Fibroblast of pulmonary artery (primary cell): ENCODE measurements at regions not wholly inside any gene's neighbourhood (a gene's known extent, or its start where the extent isn't known, plus 50 kb on each side); places are given as distances from the start of the nearest gene placed in this dataset.

Experiments used
- DNase-seq: peaks from one replicate; pipeline ENCODE4 v3.0.0-alpha.2; 2010; ENCODE audit warnings: low read depth
- H3K4me3 ChIP-seq: replicated peaks from 2 replicates; pipeline ENCODE4 v1.5.1; 2011; ENCODE audit warnings: low read depth, mild to moderate bottlenecking, control low read depth, low read length, moderate library complexity
- TF ChIP-seq, protein P1 (sequence below): IDR thresholded peaks from 2 replicates; pipeline ENCODE4 v1.5.1; 2011; ENCODE audit warnings: mild to moderate bottlenecking, control low read depth, low read length, inconsistent platforms; ENCODE audit errors: missing control alignments

DNA sequence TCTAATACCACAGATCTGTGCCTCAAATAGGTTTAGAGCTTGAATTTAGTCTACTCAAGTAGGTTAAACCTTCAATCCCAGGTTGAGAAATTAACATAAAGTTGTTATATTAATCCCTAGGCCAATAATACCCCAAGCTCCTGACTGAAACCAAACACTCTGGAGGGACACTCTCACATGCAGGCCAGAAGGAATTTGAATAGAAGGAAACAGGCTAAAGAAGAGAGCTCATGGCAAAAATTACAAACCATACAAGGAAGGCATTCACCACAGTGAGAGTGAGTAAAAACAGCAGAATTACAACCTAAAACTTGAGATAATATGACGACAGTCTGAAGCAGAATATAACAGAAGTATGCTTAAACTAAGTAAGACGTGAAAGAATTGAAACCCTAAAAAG, 76.1 kb upstream of the PDK4 start:
- H3K4me3 ChIP-seq, result no peak overlapping the region
- DNase-seq, result no peak
- TF ChIP-seq, protein P1, sequence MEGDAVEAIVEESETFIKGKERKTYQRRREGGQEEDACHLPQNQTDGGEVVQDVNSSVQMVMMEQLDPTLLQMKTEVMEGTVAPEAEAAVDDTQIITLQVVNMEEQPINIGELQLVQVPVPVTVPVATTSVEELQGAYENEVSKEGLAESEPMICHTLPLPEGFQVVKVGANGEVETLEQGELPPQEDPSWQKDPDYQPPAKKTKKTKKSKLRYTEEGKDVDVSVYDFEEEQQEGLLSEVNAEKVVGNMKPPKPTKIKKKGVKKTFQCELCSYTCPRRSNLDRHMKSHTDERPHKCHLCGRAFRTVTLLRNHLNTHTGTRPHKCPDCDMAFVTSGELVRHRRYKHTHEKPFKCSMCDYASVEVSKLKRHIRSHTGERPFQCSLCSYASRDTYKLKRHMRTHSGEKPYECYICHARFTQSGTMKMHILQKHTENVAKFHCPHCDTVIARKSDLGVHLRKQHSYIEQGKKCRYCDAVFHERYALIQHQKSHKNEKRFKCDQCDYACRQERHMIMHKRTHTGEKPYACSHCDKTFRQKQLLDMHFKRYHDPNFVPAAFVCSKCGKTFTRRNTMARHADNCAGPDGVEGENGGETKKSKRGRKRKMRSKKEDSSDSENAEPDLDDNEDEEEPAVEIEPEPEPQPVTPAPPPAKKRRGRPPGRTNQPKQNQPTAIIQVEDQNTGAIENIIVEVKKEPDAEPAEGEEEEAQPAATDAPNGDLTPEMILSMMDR, result no peak

DNA sequence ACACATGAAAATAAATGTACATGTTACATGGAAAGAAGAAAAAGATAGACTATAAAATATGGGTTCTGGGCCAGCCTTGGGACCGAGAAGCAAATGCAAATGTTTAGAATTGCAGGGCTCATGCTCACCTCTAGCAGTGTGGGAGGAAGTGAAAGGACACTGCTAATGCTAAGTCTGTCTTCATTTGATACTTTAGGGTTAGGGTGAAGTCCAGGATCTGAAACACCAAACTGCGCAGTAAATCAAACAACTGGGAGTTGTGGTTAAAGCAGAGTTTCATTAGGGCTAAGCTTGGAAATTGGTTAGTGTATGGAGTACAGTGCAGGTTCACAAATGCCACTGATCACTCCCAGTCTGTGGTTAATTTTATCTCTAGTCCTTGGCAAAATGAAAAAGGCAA, 73.2 kb upstream of the PDK4 start:
- no peak for DNase-seq
- TF ChIP-seq, protein P1, result no peak
- no peak overlapping the region for H3K4me3 ChIP-seq

DNA sequence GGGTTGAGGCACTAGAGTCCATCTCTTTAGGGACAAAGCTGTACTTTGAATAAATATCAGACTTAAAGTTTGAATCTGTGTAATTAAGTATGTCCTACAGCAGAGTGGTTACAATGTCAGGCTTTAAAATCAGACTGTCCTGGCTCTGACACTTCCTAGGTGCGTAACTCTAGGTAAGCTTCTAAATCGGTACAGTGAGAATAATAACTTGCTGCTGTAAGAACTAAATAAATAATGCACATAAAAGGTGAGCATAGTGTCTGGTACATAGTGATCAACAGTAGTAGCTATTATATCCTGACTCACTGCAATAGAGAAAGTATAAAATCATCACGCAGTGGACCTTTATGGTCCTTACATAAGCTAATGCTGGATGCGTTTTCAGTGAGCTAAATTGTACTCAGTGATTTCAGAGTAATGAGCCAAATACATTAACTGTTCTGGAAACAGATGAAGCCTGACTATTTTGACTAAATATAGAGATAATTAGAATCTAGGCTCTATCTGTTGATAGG, 72.2 kb upstream of the PDK4 start:
- TF ChIP-seq, protein P1, result no peak
- DNase-seq, result no peak
- no peak overlapping the region for H3K4me3 ChIP-seq

DNA sequence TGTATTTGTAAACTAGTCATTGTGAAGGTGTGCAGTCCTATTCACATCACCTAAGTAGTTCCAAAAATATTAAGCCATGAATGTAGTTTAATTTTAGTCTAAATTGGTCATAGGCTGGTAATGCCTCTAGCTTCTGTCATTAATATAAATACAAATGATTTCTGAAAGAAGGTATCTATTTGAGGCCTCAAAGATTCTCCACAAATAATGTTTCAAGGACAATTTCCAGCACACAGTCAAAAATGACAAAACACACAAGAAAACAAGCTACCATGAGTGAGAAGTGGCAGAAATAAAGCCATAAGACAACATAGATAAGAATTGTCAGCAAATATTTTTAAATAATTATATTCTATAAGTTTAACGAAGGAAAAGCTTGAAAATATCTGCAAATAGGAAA, 66.7 kb upstream of the PDK4 start:
- H3K4me3 ChIP-seq, result no peak overlapping the region
- DNase-seq, result no peak
- TF ChIP-seq, protein P1, result no peak

DNA sequence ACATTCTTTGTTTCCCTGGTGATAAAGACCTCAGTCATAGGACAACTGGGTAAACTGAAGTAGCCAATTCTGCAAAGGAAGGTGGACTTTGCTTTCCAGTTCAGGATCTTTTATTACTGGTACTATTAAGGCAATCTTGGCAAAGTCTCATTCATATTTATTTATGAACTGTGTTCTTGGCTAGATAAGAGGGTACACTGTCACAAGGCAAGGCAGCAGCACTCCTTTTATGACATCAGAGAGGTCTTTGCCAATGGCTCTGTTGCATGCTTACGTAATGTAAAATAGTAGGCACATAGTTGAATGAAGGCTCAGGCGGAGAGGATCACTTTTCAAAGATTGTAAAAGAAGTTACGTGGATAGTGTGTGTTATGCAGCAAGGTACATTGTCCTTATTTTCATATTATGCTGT, 63.7 kb upstream of the PDK4 start:
- H3K4me3 ChIP-seq, result no peak overlapping the region
- peak; percentile 26 for DNase-seq
- TF ChIP-seq, protein P1, result no peak

DNA sequence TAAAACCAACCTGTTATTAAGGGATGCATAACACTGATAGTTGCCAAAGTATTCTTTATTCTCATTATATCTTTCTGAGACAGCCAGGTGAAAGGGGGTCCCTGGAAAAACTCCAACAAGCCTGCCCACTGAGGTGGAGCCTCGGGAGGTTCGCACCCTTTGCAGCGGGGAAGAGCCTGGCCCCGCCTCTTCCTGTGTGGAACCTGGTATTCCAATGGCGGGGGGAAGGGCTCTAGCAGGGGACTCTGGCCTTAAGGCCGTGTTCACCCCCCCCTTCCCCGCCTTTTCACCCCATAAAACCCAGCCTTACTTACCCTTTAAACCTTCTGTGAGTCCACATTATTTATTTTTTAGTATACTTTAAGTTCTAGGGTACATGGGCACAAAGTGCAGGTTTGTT, 62.4 kb upstream of the PDK4 start:
- no peak for DNase-seq
- no peak overlapping the region for H3K4me3 ChIP-seq
- TF ChIP-seq, protein P1, result no peak

DNA sequence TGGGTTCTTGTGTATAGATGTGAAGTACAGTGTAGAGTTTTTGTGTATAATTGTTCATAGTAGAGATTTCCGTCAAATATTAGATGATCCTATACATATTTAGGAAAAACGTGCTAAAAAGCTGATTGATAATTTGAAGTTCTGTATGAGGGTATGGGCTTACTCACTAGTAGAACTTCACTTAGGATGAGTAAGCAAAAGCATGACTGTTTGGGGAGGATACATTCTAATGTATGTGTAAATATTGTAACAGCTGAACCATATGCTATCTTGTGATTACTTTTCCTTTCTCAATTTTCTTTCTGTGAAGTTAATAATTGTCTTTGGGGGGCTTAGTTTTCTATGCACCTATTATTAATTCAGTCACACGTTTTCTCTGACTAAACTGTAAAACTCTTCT, 53.2 kb upstream of the PDK4 start:
- DNase-seq, result no peak
- H3K4me3 ChIP-seq, result no peak overlapping the region
- TF ChIP-seq, protein P1, result no peak
